MG63 (cell line): ENCODE measurements at regions not wholly inside any gene's neighbourhood (a gene's known extent, or its start where the extent isn't known, plus 50 kb on each side); places are given as distances from the start of the nearest gene placed in this dataset.
A peak's percentile ranks its signal among the peaks of the same experiment; 100 is the strongest.

Experiments
- DNase-seq: peaks from one replicate; pipeline ENCODE4 v3.0.0-alpha.2; 2020
- H3K27me3 ChIP-seq: fragments of 250-450 bp; sonication (Bioruptor Pico); 2 replicates; pipeline ENCODE4 v1.5.1; 2020; ENCODE audit warnings: mild to moderate bottlenecking, moderate library complexity
- H3K36me3 ChIP-seq: fragments of 250-450 bp; sonication (Bioruptor Pico); 2 replicates; pipeline ENCODE4 v1.5.1; 2020; ENCODE audit warnings: mild to moderate bottlenecking, moderate library complexity
- H3K4me3 ChIP-seq: fragments of 250-450 bp; sonication (Bioruptor Pico); 2 replicates; pipeline ENCODE4 v1.5.1; 2020; ENCODE audit warnings: mild to moderate bottlenecking, moderate library complexity
- H3K9me3 ChIP-seq: fragments of 250-450 bp; sonication (Bioruptor Pico); 2 replicates; pipeline ENCODE4 v1.5.1; 2020; ENCODE audit warnings: mild to moderate bottlenecking, moderate library complexity

DNA sequence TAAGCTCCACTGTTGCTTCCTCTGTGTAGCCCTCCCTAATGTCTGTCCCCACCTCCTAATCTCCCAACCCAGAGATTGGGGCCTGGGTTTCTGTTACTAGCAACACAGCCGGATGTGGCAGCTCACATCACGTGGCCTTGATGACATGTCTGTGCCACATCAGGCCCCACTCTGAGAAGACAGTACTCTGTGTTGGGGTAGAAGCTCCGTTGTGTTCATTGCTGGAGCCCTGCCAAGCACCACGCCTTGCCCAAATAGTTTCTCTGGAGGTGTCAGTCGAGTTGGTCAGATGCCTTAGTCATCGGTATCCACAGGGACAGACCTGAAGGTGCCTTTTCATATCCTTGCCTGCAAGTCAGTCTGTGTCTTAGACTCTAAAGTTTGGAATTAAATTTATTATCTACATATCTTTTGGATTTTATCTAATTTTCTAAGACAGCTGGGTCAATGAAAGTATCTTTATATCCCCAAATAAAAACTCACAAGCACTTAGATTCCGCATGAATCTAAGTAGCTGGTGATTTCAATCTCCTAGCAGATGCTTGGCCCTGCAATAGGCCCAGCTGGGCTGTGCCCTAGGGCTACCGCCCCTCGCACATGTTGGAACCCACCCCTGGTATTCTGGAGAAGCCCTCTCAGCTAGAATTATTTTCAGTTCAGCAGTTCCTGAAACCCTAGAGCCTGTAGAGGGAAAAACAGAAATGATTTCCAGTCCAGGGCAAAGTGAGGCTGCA, 204.0 kb upstream of the TSHZ3 start:
- Histone ChIP-seq H3K27me3 (no peaks in the 10 kb centered on the region; the same call in 1 of the 2 replicates), H3K4me3 (no peak overlapping the region), H3K36me3 (no peaks in the 10 kb centered on the region), H3K9me3 (no peaks in the 10 kb centered on the region)
- peak; percentile 12 for DNase-seq

GRCh38 chr19:31553846-31554215, 204.6 kb upstream of the TSHZ3 start:
- H3K9me3 ChIP-seq, result no peaks in the 10 kb centered on the region
- no peaks in the 10 kb centered on the region; the same call in 1 of the 2 replicates for H3K27me3 ChIP-seq
- no peak overlapping the region for H3K4me3 ChIP-seq
- no peaks in the 10 kb centered on the region for H3K36me3 ChIP-seq
- no peak for DNase-seq

- Histone ChIP-seq H3K27me3 (no peaks in the 10 kb centered on the region; the same call in 1 of the 2 replicates), H3K36me3 (no peaks in the 10 kb centered on the region), H3K9me3 (peaks cover under 1% of the 10 kb centered on the region; the same call in 1 of the 2 replicates), H3K4me3 (no peak overlapping the region)
- no peak for DNase-seq
Observed at GRCh38 chr19:31554360-31554759, 205.1 kb upstream of the TSHZ3 start.

DNA sequence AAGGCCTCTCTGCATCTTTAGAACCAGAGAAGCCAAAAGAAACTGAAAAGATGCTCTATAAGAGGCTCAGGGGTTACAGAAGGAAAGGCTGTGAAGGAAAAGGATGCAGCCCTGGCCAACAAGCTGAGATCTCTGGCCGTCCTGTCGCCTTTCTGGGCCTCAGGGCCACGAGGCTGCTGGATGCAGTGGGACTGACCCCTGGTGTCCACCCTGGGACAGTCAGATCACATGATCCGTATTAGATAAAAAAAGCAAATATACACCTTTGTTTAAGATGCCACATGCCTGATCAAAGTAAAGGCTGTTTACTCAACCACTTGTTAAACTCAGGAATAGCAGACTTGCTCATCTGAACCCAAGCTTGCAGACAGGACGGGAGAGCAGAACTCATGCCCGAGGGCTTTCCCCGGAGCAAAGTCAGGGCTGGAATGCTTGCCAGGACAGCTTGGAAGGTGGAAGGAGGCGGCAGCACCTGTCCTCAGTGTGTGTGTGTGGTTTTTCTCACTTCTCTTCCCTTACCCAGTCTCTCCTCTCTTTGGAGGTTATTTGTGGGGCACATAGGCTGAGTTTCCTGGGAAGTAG, 206.5 kb upstream of the TSHZ3 start:
- Histone ChIP-seq H3K4me3 (no peak overlapping the region), H3K9me3 (peaks cover 3% of the 10 kb centered on the region; the same call in 1 of the 2 replicates), H3K27me3 (no peaks in the 10 kb centered on the region; the same call in 1 of the 2 replicates), H3K36me3 (no peaks in the 10 kb centered on the region)
- no peak for DNase-seq

- Histone ChIP-seq H3K4me3 (no peak overlapping the region), H3K9me3 (peaks cover 3% of the 10 kb centered on the region; the same call in 1 of the 2 replicates), H3K36me3 (no peaks in the 10 kb centered on the region), H3K27me3 (no peaks in the 10 kb centered on the region)
- no peak for DNase-seq
Observed at GRCh38 chr19:31559494-31559893, 210.3 kb upstream of the TSHZ3 start.

GRCh38 chr19:31560086-31561060, 211.1 kb upstream of the TSHZ3 start:
- no peaks in the 10 kb centered on the region for H3K36me3 ChIP-seq
- H3K27me3 ChIP-seq, result no peaks in the 10 kb centered on the region
- no peak for DNase-seq

DNA sequence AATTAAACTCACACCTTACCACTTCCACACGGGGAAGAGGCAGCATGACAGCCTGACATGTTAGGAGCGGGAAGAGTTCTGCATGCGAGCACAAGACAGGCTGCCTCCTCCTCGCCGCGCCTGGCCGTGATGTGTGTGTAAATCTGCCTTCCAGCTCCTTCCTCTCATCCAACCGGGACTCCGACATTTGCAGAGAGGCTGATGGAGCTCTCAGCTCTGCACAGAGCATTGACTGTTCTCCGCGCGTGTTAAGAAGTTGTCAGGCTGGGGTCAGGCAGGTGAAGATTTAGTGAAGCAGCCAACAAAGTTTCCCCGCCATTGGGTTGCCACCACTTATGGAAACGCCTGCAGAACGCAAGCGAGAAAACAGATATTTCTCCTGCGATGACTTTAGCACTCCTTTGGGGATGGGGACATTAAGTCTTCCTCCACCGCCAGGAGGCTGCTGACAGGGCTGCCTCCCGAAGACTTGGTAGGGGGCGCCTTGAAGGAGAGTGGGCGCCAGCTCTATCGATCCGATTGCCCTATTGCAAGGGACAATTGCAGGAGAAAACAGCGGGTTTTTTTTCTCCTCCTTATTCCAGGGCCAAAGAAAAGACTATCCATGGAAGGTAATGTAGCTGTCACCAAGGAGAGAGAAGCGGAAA, 213.9 kb upstream of the TSHZ3 start:
- Histone ChIP-seq H3K36me3 (no peaks in the 10 kb centered on the region), H3K4me3 (no peak overlapping the region), H3K9me3 (peaks cover 3% of the 10 kb centered on the region; the same call in 1 of the 2 replicates), H3K27me3 (no peaks in the 10 kb centered on the region)
- no peak for DNase-seq

More at GRCh38 chr19:31560086-31561060, 211.1 kb upstream of the TSHZ3 start:
- H3K4me3 ChIP-seq, result no peak overlapping the region
- peaks cover 3% of the 10 kb centered on the region; the same call in 1 of the 2 replicates for H3K9me3 ChIP-seq

DNA sequence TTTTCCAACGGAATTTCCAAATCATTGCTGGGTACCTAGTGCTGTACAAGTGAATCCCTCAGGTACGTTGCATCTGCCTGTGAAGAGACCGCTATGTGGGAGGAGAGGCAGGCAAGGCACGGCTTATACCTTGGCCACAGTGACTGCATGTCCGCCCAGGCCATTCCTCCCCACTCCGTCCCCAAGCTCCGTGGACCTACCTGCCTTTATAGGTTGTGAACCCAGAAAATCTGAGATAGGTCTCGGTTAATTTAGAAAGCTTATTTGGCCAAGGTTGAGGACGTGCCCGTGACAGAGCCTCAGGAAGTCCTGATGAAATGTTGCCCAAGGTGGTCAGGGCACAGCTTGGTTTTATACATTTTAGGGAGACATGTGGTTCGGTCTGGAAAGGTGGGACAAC, 218.5 kb upstream of the TSHZ3 start:
- no peak for DNase-seq
- Histone ChIP-seq H3K4me3 (no peak overlapping the region), H3K27me3 (no peaks in the 10 kb centered on the region), H3K36me3 (no peaks in the 10 kb centered on the region), H3K9me3 (no peaks in the 10 kb centered on the region)

DNA sequence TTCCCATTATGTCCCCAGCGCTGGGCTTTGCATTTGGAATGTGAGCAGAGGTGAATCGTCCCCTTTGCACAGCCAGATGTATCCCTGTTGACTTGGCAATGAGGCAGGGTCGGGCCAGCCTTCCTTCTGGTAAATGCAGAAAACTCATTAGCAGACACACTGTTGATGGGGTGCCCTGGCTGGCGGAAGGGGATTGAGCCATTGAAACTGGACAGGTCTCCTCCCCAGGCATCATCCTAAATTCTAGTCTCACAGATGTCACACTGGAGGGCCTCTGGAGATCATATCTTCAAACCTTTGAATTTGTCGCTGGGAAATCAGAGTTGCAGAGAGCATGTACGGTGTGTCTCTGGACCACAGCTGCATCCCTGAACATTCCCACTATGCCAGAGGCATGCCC, 219.5 kb upstream of the TSHZ3 start:
- no peak overlapping the region for H3K4me3 ChIP-seq
- no peak for DNase-seq
- no peaks in the 10 kb centered on the region for H3K36me3 ChIP-seq
- H3K9me3 ChIP-seq, result no peaks in the 10 kb centered on the region
- H3K27me3 ChIP-seq, result peaks cover 3% of the 10 kb centered on the region; the same call in 1 of the 2 replicates

DNA sequence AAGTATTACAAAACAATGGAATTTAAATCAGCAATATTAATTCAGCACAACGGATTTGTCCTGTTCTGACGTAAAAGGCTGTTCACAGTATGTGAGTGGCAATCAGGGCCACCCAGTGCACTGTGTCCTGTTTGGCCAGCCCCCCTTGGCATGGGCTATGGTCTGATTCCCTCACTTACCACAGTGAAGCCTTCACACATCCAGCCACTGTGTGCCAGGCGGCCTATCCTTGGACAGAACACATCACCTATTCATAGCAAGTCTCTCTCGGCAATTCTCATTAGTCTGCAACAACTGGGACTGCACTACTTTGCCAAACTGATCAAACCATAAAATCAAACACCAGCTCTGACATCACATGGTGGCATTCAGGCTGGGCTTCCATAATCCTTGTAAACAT, 221.5 kb upstream of the TSHZ3 start:
- DNase-seq, result no peak
- peaks cover 6% of the 10 kb centered on the region for H3K27me3 ChIP-seq
- no peaks in the 10 kb centered on the region for H3K9me3 ChIP-seq
- no peak overlapping the region for H3K4me3 ChIP-seq
- no peaks in the 10 kb centered on the region for H3K36me3 ChIP-seq

DNA sequence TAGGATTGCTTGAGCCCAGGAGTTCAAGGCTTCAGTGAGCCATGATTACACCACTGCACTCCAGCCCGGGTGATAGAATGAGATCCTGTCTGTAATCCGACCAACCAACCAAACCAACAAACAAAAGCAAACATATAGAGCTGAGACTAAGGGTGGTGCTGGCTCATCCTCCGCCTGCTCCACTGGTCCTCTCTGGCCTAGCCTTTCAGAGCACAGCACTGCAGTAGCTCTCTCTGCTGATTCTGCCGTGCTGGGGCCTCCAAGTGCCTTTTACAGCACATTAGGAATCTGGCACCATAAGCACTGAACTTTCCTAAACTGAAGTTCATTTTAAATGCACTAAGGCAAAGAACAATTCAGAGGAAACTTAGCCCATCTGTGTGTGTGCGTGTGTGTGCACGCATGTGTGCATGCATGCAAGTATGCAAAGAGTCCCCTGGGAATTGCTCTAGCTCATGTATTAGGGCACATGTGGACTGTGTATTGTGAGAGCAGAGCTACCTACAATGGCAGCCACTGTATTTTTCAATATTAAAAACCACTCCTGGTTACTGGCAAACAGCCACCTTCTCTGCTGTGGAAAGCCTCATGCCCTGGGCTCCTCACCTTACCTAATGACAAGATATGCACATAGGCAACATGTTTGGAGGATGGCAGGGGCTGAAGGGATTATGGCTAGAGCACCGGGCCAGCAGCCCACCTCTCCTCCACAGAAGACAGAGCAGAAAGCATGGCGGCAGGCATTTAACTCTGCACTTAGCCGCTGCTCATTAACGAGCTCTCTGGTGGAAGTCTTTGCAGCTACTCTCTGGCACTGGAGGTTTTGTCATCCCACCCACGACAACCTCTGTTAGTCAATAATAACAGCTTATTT, 223.1 kb upstream of the TSHZ3 start:
- peaks cover 6% of the 10 kb centered on the region for H3K27me3 ChIP-seq
- no peaks in the 10 kb centered on the region for H3K36me3 ChIP-seq
- no peak for DNase-seq
- H3K4me3 ChIP-seq, result no peak overlapping the region
- no peaks in the 10 kb centered on the region for H3K9me3 ChIP-seq

DNA sequence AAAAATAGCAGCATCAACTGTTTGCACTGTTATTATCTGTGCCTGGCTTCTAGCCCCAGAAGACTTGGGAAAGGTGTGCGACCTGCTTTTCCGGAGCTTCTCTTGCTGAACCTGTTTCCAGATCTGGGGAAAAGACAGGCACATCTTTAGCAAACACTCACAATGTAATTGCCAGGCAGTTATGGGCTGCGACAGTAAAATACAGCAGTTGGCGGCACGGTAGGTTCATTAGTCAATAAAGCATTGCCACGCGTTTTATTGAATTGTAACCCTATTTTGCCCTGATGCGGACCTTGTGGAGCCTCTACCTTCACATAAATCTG, 223.7 kb upstream of the TSHZ3 start:
- no peak for DNase-seq
- no peaks in the 10 kb centered on the region for H3K36me3 ChIP-seq
- no peaks in the 10 kb centered on the region for H3K9me3 ChIP-seq
- H3K4me3 ChIP-seq, result no peak overlapping the region
- H3K27me3 ChIP-seq, result peaks cover 6% of the 10 kb centered on the region

DNA sequence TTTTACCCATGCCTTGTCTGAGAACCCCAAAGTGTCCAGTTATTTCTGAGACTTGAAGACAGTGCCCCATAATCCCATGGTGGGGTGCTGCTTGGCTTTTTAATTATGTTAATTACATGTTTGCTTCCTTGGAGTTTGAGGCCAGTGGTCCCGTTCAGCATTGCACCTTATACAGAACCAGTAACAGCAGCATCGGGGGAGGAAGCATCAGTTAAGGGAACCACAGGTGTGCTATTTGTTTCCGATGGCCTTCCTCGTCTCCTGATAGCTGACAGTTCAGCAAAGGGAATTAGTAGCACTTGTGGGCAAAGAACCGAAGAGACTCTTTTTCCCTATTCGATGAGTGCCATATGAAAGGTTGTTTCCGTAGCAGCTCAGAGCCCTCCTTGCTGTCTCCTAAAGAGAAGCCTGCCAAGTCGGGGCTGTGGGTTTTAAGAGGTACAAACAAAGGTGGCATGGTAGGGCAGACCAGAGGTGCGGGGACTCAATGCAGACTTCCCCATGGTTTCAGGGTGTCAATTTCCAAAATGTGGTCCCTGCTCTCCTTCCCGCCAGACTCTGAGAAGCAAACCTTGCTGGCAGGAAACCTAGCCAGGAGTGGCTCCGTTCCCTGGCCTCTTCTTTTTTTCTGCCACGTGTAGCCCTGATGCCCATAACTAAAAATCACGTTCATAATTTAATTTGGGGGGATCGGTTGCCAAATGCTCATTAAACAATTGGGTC, 225.2 kb upstream of the TSHZ3 start:
- no peak overlapping the region for H3K4me3 ChIP-seq
- H3K27me3 ChIP-seq, result peaks cover 6% of the 10 kb centered on the region
- no peak for DNase-seq
- no peaks in the 10 kb centered on the region for H3K9me3 ChIP-seq
- H3K36me3 ChIP-seq, result no peaks in the 10 kb centered on the region

GRCh38 chr19:31575846-31576335, 226.7 kb upstream of the TSHZ3 start:
- Histone ChIP-seq H3K36me3 (no peaks in the 10 kb centered on the region), H3K9me3 (no peaks in the 10 kb centered on the region), H3K4me3 (no peak overlapping the region), H3K27me3 (peaks cover 6% of the 10 kb centered on the region)
- no peak for DNase-seq

DNA sequence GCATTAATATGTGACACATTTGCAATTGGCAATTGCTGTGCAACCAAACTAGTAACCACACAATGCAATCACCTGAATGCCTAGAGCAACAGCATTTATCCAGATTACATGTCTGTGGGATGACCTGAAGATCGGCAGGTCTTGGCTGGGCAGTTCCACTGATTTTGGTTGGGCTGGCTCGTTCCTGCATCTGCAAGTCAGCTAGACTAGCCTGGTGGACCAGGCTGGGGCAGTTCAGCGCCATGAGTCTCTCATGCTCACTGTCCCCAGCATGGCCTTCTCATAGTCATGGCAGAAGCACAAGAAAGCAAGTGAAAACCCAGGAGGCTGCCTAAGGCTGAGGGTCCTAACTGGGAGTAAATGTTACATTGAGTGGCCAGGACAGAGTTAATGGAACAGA, 229.1 kb upstream of the TSHZ3 start:
- Histone ChIP-seq H3K9me3 (no peaks in the 10 kb centered on the region), H3K27me3 (peaks cover 6% of the 10 kb centered on the region), H3K4me3 (no peak overlapping the region), H3K36me3 (no peaks in the 10 kb centered on the region)
- no peak for DNase-seq
